Suprapubic skin (tissue), 4 donors: ENCODE measurements at regions not wholly inside any gene's neighbourhood (a gene's known extent, or its start where the extent isn't known, plus 50 kb on each side); places are given as distances from the start of the nearest gene placed in this dataset.

Experiments
- DNase-seq, 2 donors: peaks; one replicate each; pipeline ENCODE4 v3.0.0-alpha.2; 2019; ENCODE audit warnings: low spot score in 2 of 2
- H3K27ac ChIP-seq: fragments of 200-600 bp; sonication (generic); one replicate; pipeline ENCODE4 v1.5.1; 2019
- H3K27me3 ChIP-seq: fragments of 200-600 bp; sonication (generic); one replicate; pipeline ENCODE4 v1.5.1; 2019
- H3K36me3 ChIP-seq: fragments of 200-600 bp; sonication (generic); one replicate; pipeline ENCODE4 v1.5.1; 2019
- H3K4me1 ChIP-seq: fragments of 200-600 bp; sonication (generic); one replicate; pipeline ENCODE4 v1.5.1; 2019
- H3K4me3 ChIP-seq: fragments of 200-600 bp; sonication (generic); one replicate; pipeline ENCODE4 v1.5.1; 2019; ENCODE audit warnings: mild to moderate bottlenecking
- H3K9me3 ChIP-seq: fragments of 200-600 bp; sonication (generic); one replicate; pipeline ENCODE4 v1.5.1; 2019
- CTCF ChIP-seq, 2 donors: fragments of 200-600 bp in 1 of 2; fragments of 450-650 bp in 1 of 2; sonication (generic) in 1 of 2; IDR thresholded peaks; one replicate each; pipeline ENCODE4 v1.5.1; 2016 to 2019; ENCODE audit warnings: antibody characterized with exemption in 2 of 2, mild to moderate bottlenecking in 1 of 2, moderate library complexity in 1 of 2
- EP300 ChIP-seq: sonication (generic); formaldehyde crosslinking; IDR thresholded peaks from one replicate; pipeline ENCODE4 v1.6.1; 2017; ENCODE audit warnings: antibody characterized with exemption
- POLR2A ChIP-seq, 2 donors: fragments of 450-650 bp; IDR thresholded peaks; one replicate each; pipeline ENCODE4 v1.6.1; 2017; ENCODE audit warnings: antibody characterized with exemption in 2 of 2, mild to moderate bottlenecking in 2 of 2, moderate library complexity in 2 of 2
- POLR2AphosphoS5 ChIP-seq, 3 donors: sonication (generic); formaldehyde crosslinking; IDR thresholded peaks; one replicate each; pipeline ENCODE4 v1.6.1; 2017; ENCODE audit warnings: antibody characterized with exemption in 3 of 3
- WGBS: methylation state at CpG from one replicate; pipeline ENCODE4 v1.1.5; 2018; 5-methylcytosine and 5-hydroxymethylcytosine counted together

GRCh38 chr6:85983032-85983659, 340.5 kb upstream of the SYNCRIP start:
- Histone ChIP-seq H3K9me3 (peaks cover 9% of the 10 kb centered on the region), H3K36me3 (no peaks in the 10 kb centered on the region), H3K27ac (no peak overlapping the region), H3K27me3 (no peaks in the 10 kb centered on the region), H3K4me3 (no peak overlapping the region), H3K4me1 (no peaks in the 10 kb centered on the region)
- 73% methylated on average over 2 of the region's 2 CpGs for WGBS
- no peak for TF ChIP-seq POLR2AphosphoS5 (IDR thresholded peaks at IDR 0.05)
- no peak for TF ChIP-seq CTCF (IDR thresholded peaks at IDR 0.05)
- TF ChIP-seq EP300: no peak
- TF ChIP-seq POLR2A (IDR thresholded peaks at IDR 0.05): no peak
- no peak for DNase-seq

- Histone ChIP-seq H3K27me3 (no peaks in the 10 kb centered on the region), H3K27ac (no peak overlapping the region), H3K9me3 (no peaks in the 10 kb centered on the region), H3K4me3 (no peak overlapping the region), H3K36me3 (no peaks in the 10 kb centered on the region), H3K4me1 (no peaks in the 10 kb centered on the region)
- TF ChIP-seq POLR2A (IDR thresholded peaks at IDR 0.05): no peak
- TF ChIP-seq CTCF (IDR thresholded peaks at IDR 0.05): no peak
- DNase-seq: no peak
Observed at GRCh38 chr6:85977661-85978060, 335.0 kb upstream of the SYNCRIP start.

DNA sequence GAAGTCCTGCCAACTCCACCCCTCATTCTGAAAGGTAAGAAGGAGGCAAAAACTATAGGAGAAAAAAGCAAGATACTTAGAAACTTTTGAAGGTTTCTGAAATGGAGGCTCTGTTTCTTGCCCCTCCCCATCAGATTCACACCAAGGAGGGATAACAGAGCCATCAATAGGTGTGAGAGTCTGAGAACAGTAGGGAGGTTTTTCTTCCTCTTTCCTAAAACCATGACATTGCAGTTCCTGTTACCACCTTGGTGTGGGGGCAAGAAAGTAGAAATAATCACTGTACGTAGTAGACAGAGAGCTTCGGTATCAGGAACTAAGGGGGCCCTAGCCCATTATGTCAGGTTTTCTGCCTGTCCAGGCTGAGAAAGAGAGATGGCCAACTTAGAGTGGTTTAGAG, 333.3 kb upstream of the SYNCRIP start:
- Histone ChIP-seq H3K27me3 (no peaks in the 10 kb centered on the region), H3K36me3 (no peaks in the 10 kb centered on the region), H3K27ac (no peak overlapping the region), H3K4me3 (no peak overlapping the region), H3K4me1 (no peaks in the 10 kb centered on the region), H3K9me3 (no peaks in the 10 kb centered on the region)
- DNase-seq: no peak
- TF ChIP-seq POLR2AphosphoS5 (IDR thresholded peaks at IDR 0.05) (no peak), EP300 (no peak), CTCF (IDR thresholded peaks at IDR 0.05) (no peak), POLR2A (IDR thresholded peaks at IDR 0.05) (no peak)
- WGBS: 82% methylated on average over 2 of the region's 2 CpGs

GRCh38 chr6:85971238-85971637, 328.6 kb upstream of the SYNCRIP start:
- H3K36me3 ChIP-seq: no peaks in the 10 kb centered on the region
- no peaks in the 10 kb centered on the region for H3K27me3 ChIP-seq
- TF ChIP-seq EP300 (no peak), POLR2A (IDR thresholded peaks at IDR 0.05) (no peak), POLR2AphosphoS5 (IDR thresholded peaks at IDR 0.05) (no peak), CTCF (IDR thresholded peaks at IDR 0.05) (no peak)
- H3K4me3 ChIP-seq: no peak overlapping the region
- H3K9me3 ChIP-seq: no peaks in the 10 kb centered on the region
- no peaks in the 10 kb centered on the region for H3K4me1 ChIP-seq
- no peak overlapping the region for H3K27ac ChIP-seq
- no peak for DNase-seq

- 70% methylated on average over 5 of the region's 5 CpGs for WGBS
Observed at GRCh38 chr6:85966828-85967227, 324.1 kb upstream of the SYNCRIP start.

More at GRCh38 chr6:85966828-85967227, 324.1 kb upstream of the SYNCRIP start:
- Histone ChIP-seq H3K9me3 (no peaks in the 10 kb centered on the region), H3K27me3 (no peaks in the 10 kb centered on the region), H3K4me1 (no peaks in the 10 kb centered on the region), H3K4me3 (no peak overlapping the region), H3K36me3 (no peaks in the 10 kb centered on the region), H3K27ac (no peak overlapping the region)
- no peak for DNase-seq
- TF ChIP-seq POLR2AphosphoS5 (IDR thresholded peaks at IDR 0.05) (no peak), POLR2A (IDR thresholded peaks at IDR 0.05) (no peak), CTCF (IDR thresholded peaks at IDR 0.05) (no peak), EP300 (no peak)
